Neuronal stem cell (in vitro differentiated cells): ENCODE measurements at regions not wholly inside any gene's neighbourhood (a gene's known extent, or its start where the extent isn't known, plus 50 kb on each side); places are given as distances from the start of the nearest gene placed in this dataset.

ENCODE experiments used
- DNase-seq: peaks from one replicate; pipeline ENCODE4 v3.0.0-alpha.2; 2013; ENCODE audit warnings: low spot score
- H2AFZ ChIP-seq: one replicate; pipeline ENCODE4 v1.6.1; 2013; ENCODE audit warnings: mild to moderate bottlenecking, low read length, inconsistent platforms
- H2AK5ac ChIP-seq: 2 replicates; pipeline ENCODE4 v1.6.1; 2013; ENCODE audit warnings: low read depth, mild to moderate bottlenecking, inconsistent platforms, low read length, moderate library complexity, mixed read lengths
- H2BK120ac ChIP-seq: 2 replicates; pipeline ENCODE4 v1.6.1; 2013; ENCODE audit warnings: low read depth, mild to moderate bottlenecking, inconsistent platforms, low read length, moderate library complexity, mixed read lengths
- H2BK12ac ChIP-seq: one replicate; pipeline ENCODE4 v1.6.1; 2013; ENCODE audit warnings: low read length, inconsistent platforms
- H2BK15ac ChIP-seq: 2 replicates; pipeline ENCODE4 v1.6.1; 2013; ENCODE audit warnings: mild to moderate bottlenecking, low read length, inconsistent platforms, mixed read lengths
- H2BK5ac ChIP-seq: one replicate; pipeline ENCODE4 v1.6.1; 2013; ENCODE audit warnings: inconsistent platforms, mild to moderate bottlenecking, low read length, moderate library complexity
- H3K14ac ChIP-seq: one replicate; pipeline ENCODE4 v1.6.1; 2013; ENCODE audit warnings: low read length, inconsistent platforms
- H3K18ac ChIP-seq: 2 replicates; pipeline ENCODE4 v1.6.1; 2013; ENCODE audit warnings: low read length, inconsistent platforms
- H3K23ac ChIP-seq: 2 replicates; pipeline ENCODE4 v1.6.1; 2013; ENCODE audit warnings: low read depth, mild to moderate bottlenecking, mixed read lengths, low read length, inconsistent platforms; ENCODE audit not compliant: poor library complexity
- H3K27ac ChIP-seq: replicated peaks from 3 replicates; pipeline ENCODE4 v1.5.1; 2013; ENCODE audit warnings: low read length, inconsistent platforms
- H3K27me3 ChIP-seq, 3 experiments: 2 replicates each; pipeline ENCODE4 v1.6.1; 2013; ENCODE audit warnings: low read length in 3 of 3, mild to moderate bottlenecking in 2 of 3, inconsistent platforms in 1 of 3, low read depth in 1 of 3, mixed read lengths in 1 of 3, moderate library complexity in 1 of 3; ENCODE audit not compliant: control insufficient read depth in 3 of 3, insufficient read depth in 3 of 3
- H3K36me3 ChIP-seq, 2 donors: replicated peaks in 1 of 2; 2 replicates each; pipeline ENCODE4 v1.6.1; 2013; ENCODE audit warnings: low read length in 2 of 2; ENCODE audit not compliant: control insufficient read depth in 2 of 2, insufficient read depth in 2 of 2
- H3K4ac ChIP-seq: 2 replicates; pipeline ENCODE4 v1.6.1; 2013; ENCODE audit warnings: inconsistent platforms, mild to moderate bottlenecking, low read length, moderate library complexity
- H3K4me1 ChIP-seq, 2 donors: 1 replicate in 1 of 2; 2 replicates in 1 of 2; pipeline ENCODE4 v1.6.1; 2013; ENCODE audit warnings: low read length in 2 of 2, low read depth in 1 of 2; ENCODE audit not compliant: control insufficient read depth in 2 of 2, insufficient read depth in 1 of 2
- H3K4me2 ChIP-seq: one replicate; pipeline ENCODE4 v1.6.1; 2013; ENCODE audit warnings: mild to moderate bottlenecking, low read length, inconsistent platforms; ENCODE audit not compliant: insufficient read depth, poor library complexity, severe bottlenecking
- H3K4me3 ChIP-seq, 2 donors: 2 replicates each; pipeline ENCODE4 v1.5.1; 2013; ENCODE audit warnings: low read length in 2 of 2, mild to moderate bottlenecking in 2 of 2, inconsistent platforms in 1 of 2, moderate library complexity in 1 of 2
- H3K79me1 ChIP-seq: one replicate; pipeline ENCODE4 v1.6.1; 2013; ENCODE audit warnings: low read depth, mild to moderate bottlenecking, inconsistent platforms, low read length, moderate library complexity
- H3K9ac ChIP-seq: one replicate; pipeline ENCODE4 v1.6.1; 2013; ENCODE audit warnings: mild to moderate bottlenecking, low read depth, low read length, inconsistent platforms; ENCODE audit not compliant: poor library complexity
- H3K9me3 ChIP-seq, 2 donors: replicated peaks in 1 of 2; 2 replicates each; pipeline versions ENCODE3 to v1.6.1; 2013; ENCODE audit warnings: low read length in 2 of 2, mild to moderate bottlenecking in 2 of 2, inconsistent platforms in 1 of 2, low read depth in 1 of 2, mixed read lengths in 1 of 2, moderate library complexity in 1 of 2; ENCODE audit not compliant: control insufficient read depth in 2 of 2, insufficient read depth in 1 of 2
- H4K8ac ChIP-seq: one replicate; pipeline ENCODE4 v1.6.1; 2013; ENCODE audit warnings: low read depth, mild to moderate bottlenecking, inconsistent platforms, low read length, moderate library complexity
- H4K91ac ChIP-seq: one replicate; pipeline ENCODE4 v1.6.1; 2013; ENCODE audit warnings: low read length, low read depth, mild to moderate bottlenecking, inconsistent platforms; ENCODE audit not compliant: poor library complexity
- WGBS, 2 donors: extraction: QIAGEN DNeasy Blood & Tissue Kit; methylation state at CpG; one replicate each; pipeline ENCODE4 v1.1.7; 2013; ENCODE audit warnings: missing lambda C conversion rate in 2 of 2, mixed read lengths in 1 of 2; ENCODE audit not compliant: insufficient read length in 2 of 2, insufficient replicate concordance in 1 of 2; ENCODE audit errors: extremely low coverage in 2 of 2; 5-methylcytosine and 5-hydroxymethylcytosine counted together

DNA sequence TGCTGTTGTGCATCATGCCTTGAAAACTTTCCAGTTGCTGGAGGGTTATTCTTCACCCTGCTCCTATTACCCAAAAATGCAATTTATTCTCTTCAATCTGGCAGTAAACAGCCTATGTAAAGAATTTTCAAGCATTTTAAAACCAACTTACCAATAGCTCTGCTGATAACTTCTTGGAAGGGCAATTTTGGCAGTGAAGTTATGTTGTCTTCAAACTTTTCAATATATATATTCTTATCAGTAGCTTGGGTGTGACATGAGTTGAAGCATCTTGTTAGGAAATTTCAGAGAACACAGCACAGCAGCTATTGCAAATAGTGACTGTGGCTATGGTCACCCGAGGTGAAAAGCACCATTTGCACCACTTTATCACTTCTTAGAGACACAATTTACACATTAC is 395.5 kb downstream of the STK39 start:
- H3K4me3 ChIP-seq: no peak overlapping the region
- no CpG with 5 or more reads among the region's 1 CpG for WGBS, 2 donors
- H3K27ac ChIP-seq: no peak overlapping the region
- no peaks in the 10 kb centered on the region for H3K36me3 ChIP-seq
- no peak overlapping the region for H2BK120ac ChIP-seq
- peaks cover 0 to 4% of the 10 kb centered on the region in 2 donors for H3K4me1 ChIP-seq
- H3K4me2 ChIP-seq: no peak overlapping the region
- H3K9me3 ChIP-seq: peaks cover 0 to 2% of the 10 kb centered on the region in 2 donors
- H2BK15ac ChIP-seq: no peak overlapping the region
- no peak overlapping the region for H3K4ac ChIP-seq
- no peaks in the 10 kb centered on the region for H3K27me3 ChIP-seq
- no peak overlapping the region for H3K9ac ChIP-seq
- H2AFZ ChIP-seq: no peak overlapping the region
- no peak overlapping the region for H4K91ac ChIP-seq
- no peak overlapping the region for H3K14ac ChIP-seq
- H2AK5ac ChIP-seq: no peak overlapping the region
- H3K18ac ChIP-seq: no peak overlapping the region
- no peak for DNase-seq
- H2BK5ac ChIP-seq: no peak overlapping the region
- no peaks in the 10 kb centered on the region for H3K79me1 ChIP-seq
- H4K8ac ChIP-seq: no peak overlapping the region
- no peak overlapping the region for H3K23ac ChIP-seq
- no peak overlapping the region for H2BK12ac ChIP-seq

DNA sequence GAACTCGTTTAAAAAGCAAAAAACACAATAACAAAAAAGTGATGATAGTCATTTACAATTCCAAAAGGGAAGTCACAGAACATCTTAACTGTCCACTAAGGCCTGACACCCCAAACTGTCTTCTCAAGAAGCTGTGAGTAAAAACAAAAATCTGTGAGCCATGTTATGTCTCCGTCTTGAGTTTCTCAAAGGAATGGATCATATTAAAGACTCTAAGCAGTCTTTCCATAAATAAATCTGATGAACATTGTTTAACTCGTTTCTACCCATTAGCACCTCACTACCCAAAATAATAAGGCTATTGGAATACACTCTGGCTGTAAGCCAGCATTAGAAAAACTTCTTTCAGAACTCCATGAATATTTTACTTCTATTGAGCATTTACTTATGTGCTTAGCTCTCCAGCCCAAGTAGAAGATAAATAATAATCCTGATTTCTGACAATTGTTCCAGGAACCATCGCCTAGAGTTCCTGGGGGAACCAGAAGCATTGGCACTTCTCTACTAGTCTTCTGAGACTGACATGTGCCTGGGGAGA is 396.0 kb downstream of the STK39 start:
- no peak overlapping the region for H3K4me3 ChIP-seq
- no peak overlapping the region for H3K9ac ChIP-seq
- H3K9me3 ChIP-seq: peaks cover 0 to 2% of the 10 kb centered on the region in 2 donors
- no peak overlapping the region for H2BK5ac ChIP-seq
- no peak overlapping the region for H2BK15ac ChIP-seq
- H4K91ac ChIP-seq: no peak overlapping the region
- H4K8ac ChIP-seq: no peak overlapping the region
- H2BK12ac ChIP-seq: no peak overlapping the region
- H3K4ac ChIP-seq: no peak overlapping the region
- H3K27me3 ChIP-seq: no peaks in the 10 kb centered on the region
- no peak overlapping the region for H2BK120ac ChIP-seq
- no peak overlapping the region for H3K23ac ChIP-seq
- H3K4me2 ChIP-seq: no peak overlapping the region
- H2AFZ ChIP-seq: no peak overlapping the region
- no peak overlapping the region for H2AK5ac ChIP-seq
- H3K4me1 ChIP-seq: peaks cover 0 to 2% of the 10 kb centered on the region in 2 donors
- H3K18ac ChIP-seq: no peak overlapping the region
- H3K36me3 ChIP-seq: no peaks in the 10 kb centered on the region
- no peak for DNase-seq
- no peaks in the 10 kb centered on the region for H3K79me1 ChIP-seq
- H3K27ac ChIP-seq: no peak overlapping the region
- no CpG with 5 or more reads among the region's 4 CpGs for WGBS, 2 donors
- H3K14ac ChIP-seq: no peak overlapping the region

DNA sequence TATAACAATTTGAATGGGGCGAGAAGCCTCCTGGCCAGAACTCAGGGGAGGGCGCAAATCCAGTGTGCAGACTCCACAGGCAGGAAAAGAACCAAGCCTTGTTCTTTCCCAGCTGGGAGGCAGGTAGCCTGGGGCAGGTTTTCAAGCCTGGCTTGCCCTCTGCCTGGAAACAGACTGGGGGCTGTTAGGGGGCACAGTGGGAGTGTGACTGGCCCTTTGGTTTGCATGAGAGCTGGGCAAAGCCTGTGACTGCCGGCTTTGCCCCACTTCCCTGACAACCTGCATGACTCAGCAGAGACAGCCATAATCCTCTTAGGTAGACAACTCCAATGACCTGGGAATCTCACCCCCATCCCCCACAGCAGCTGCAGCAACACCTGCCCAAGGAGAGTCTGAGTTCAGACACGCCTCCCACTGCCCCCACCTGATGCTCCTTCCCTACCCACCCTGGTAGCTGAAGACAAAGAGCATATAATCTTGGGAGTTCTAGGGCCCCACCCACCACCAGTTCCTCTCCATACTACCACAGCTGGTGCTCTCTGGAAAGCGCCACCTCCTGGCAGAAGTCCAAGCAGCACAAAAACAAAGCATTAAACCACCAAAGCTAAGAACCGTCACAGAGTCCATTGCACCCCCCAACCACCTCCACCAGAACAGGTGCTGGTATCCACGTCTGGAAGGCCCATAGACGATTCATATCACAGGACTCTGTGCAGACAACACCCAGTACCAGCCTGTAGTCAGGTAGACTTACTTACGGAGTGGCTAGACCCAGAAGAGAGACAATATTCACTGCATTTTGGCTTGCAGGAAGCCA is 402.5 kb downstream of the STK39 start:
- no peak overlapping the region for H4K91ac ChIP-seq
- no peak overlapping the region for H2BK5ac ChIP-seq
- H3K18ac ChIP-seq: peak overlapping the region; percentile 83
- peak overlapping the region; percentile 61 for H3K27ac ChIP-seq
- H2AK5ac ChIP-seq: peak overlapping the region; percentile 19
- no peak overlapping the region for H3K4me3 ChIP-seq
- no peak overlapping the region for H3K14ac ChIP-seq
- H3K9ac ChIP-seq: no peak overlapping the region
- no peaks in the 10 kb centered on the region for H3K27me3 ChIP-seq
- WGBS, 2 donors: no CpG with 5 or more reads among the region's 9 CpGs
- no peak overlapping the region for H2BK15ac ChIP-seq
- no peaks in the 10 kb centered on the region for H3K79me1 ChIP-seq
- H3K36me3 ChIP-seq: no peaks in the 10 kb centered on the region
- no peak overlapping the region for H3K4ac ChIP-seq
- H2AFZ ChIP-seq: no peak overlapping the region
- H2BK120ac ChIP-seq: no peak overlapping the region
- no peak overlapping the region for H4K8ac ChIP-seq
- DNase-seq: no peak
- no peak overlapping the region for H3K23ac ChIP-seq
- H3K9me3 ChIP-seq: peaks cover 0 to 2% of the 10 kb centered on the region in 2 donors
- no peak overlapping the region for H2BK12ac ChIP-seq
- H3K4me2 ChIP-seq: no peak overlapping the region
- peaks cover 0 to 10% of the 10 kb centered on the region in 2 donors for H3K4me1 ChIP-seq

DNA sequence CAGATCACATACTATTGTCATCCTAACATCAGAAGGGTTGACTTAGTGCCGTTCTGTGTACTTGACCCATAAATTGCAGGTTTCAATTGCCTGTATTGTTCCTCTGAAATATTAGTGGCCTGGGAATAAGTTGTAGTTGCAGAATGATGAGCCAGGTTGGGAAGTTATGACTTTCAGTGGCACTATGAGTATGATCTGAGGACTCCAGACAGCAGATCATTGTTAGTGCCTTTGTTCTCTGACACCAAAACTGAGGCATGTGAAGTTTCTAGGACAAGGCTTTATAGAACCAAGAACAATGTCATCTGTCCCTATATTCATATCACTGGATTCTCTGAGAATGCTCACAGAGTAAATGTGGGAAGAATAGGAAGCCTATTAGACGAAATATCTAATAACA is 403.7 kb downstream of the STK39 start:
- Histone ChIP-seq H3K4ac (no peak overlapping the region), H2AFZ (no peak overlapping the region), H3K9ac (no peak overlapping the region), H4K8ac (no peak overlapping the region), H4K91ac (no peak overlapping the region), H3K4me3 (no peak overlapping the region), H3K4me1 (peaks cover 0 to 10% of the 10 kb centered on the region in 2 donors), H3K4me2 (no peak overlapping the region), H2BK12ac (no peak overlapping the region), H2BK120ac (no peak overlapping the region), H3K14ac (no peak overlapping the region), H2AK5ac (no peak overlapping the region), H2BK5ac (no peak overlapping the region), H3K27me3 (no peaks in the 10 kb centered on the region), H3K79me1 (no peaks in the 10 kb centered on the region), H2BK15ac (no peak overlapping the region), H3K23ac (no peak overlapping the region), H3K18ac (no peak overlapping the region), H3K36me3 (no peaks in the 10 kb centered on the region), H3K27ac (no peak overlapping the region), H3K9me3 (peaks cover 0 to 2% of the 10 kb centered on the region in 2 donors)
- DNase-seq: no peak
- no CpG with 5 or more reads among the region's 2 CpGs for WGBS, 2 donors
